ENCODE measurements at regions not wholly inside any gene's neighbourhood (a gene's known extent, or its start where the extent isn't known, plus 50 kb on each side); places are given as distances from the start of the nearest gene placed in this dataset.

DNA sequence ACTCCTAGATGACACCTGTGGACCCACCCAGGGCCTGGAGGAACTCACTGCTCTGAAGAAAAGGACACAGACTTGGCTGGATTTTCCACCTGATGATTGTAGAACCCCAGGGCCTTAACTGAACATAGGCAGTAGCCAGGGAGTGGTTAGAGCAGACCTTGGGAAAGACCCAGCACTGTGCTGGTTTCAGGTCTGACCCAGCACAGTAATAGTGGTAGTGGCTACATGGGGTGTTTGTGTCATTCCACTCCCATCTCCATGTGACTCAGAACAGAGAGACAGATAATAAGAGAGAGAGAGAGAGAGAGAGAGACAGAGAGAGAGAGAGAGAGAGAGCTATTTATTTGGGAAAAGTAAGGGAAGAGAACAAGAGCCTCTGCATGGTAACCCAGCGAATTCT lies 239.1 kb upstream of the MEOX2 start:
- TF ChIP-seq, protein P1, sequence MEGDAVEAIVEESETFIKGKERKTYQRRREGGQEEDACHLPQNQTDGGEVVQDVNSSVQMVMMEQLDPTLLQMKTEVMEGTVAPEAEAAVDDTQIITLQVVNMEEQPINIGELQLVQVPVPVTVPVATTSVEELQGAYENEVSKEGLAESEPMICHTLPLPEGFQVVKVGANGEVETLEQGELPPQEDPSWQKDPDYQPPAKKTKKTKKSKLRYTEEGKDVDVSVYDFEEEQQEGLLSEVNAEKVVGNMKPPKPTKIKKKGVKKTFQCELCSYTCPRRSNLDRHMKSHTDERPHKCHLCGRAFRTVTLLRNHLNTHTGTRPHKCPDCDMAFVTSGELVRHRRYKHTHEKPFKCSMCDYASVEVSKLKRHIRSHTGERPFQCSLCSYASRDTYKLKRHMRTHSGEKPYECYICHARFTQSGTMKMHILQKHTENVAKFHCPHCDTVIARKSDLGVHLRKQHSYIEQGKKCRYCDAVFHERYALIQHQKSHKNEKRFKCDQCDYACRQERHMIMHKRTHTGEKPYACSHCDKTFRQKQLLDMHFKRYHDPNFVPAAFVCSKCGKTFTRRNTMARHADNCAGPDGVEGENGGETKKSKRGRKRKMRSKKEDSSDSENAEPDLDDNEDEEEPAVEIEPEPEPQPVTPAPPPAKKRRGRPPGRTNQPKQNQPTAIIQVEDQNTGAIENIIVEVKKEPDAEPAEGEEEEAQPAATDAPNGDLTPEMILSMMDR (IDR thresholded peaks at IDR 0.05; ENCODE audit: low read depth, low read length), result no peak
- no peak for DNase-seq (ENCODE audit: extremely low read depth, low read depth)

DNA sequence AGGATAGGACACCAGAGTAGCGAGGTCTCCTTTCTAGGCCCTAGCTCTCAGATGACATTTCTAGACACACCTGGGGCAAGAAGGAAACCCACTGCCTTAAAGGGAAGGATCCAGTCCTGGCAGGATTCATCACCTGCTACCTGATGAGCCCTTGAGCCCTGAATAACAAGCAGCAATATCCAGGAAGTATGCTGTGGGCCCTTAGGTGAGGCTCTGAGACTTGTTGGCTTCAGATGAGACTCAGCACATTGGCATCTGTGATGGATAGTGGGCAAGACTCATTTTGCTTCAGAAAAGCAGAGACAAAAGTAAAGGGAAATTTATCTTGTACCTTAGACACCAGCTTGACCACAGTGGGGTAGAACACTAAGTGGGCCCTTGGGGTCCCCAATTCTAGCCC lies 238.4 kb upstream of the MEOX2 start:
- no peak for DNase-seq (ENCODE audit: extremely low read depth, low read depth)
- TF ChIP-seq, protein P1 (IDR thresholded peaks at IDR 0.05; ENCODE audit: low read depth, low read length), result no peak

GRCh38 chr7:15922002-15922401 lies 235.5 kb upstream of the MEOX2 start:
- TF ChIP-seq, protein P1 (IDR thresholded peaks at IDR 0.05; ENCODE audit: low read depth, low read length), result no peak
- DNase-seq (ENCODE audit: extremely low read depth, low read depth), result no peak

DNA sequence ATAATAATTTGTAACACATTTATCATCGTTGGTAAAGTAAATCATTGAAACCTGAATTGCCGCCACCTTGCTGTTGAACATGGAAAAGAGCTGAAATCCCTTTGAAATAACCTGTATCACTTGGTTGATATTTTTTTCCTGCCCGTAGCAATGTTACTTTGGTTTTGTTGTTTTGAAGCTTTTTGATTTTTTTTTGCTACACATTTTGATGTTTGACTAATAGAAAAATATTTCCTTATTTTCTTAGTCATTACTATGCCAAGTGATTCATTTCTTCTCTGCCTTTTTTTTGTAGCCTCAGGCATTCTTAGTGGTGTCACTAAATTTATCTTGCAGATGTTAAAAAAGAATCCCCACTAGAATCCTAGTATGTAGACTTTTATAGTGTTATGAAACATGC lies 235.1 kb upstream of the MEOX2 start:
- TF ChIP-seq, protein P1 (IDR thresholded peaks at IDR 0.05; ENCODE audit: low read depth, low read length), result no peak
- no peak for DNase-seq (ENCODE audit: extremely low read depth, low read depth)

GRCh38 chr7:15920953-15921352 lies 234.5 kb upstream of the MEOX2 start:
- no peak for DNase-seq (ENCODE audit: extremely low read depth, low read depth)
- TF ChIP-seq, protein P1 (IDR thresholded peaks at IDR 0.05; ENCODE audit: low read depth, low read length), result no peak

DNA sequence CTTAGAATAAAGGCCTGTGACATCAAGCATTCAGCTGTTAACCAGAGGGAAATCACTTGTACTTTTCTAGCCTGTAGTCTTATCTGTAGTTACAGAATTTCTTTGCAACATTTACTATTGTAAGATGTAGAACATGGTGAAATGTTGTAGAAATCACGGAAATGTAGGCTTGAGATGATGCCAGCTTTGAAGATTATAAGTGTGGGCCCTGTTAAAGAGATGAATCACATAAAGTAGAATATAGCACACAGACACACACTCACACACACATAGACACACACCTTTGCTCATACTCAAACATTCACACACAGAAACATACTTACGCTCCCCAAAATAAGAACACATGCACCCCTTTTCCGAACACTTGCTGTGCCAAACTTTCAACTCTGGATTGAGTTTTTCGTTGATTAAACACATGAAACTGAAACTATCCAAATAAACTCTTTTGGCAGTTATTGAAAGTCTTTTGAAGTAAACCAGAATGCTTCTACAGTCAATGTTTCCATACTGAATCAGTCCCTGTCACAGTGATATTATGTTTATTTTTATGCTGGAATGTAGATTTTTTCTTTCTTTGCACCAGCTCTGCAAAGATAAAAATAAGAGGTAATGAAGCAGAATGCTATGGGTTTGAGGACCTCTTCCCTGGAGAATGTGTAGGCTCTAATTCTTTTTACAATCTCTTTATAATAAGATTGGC lies 230.3 kb upstream of the MEOX2 start:
- TF ChIP-seq, protein P1 (IDR thresholded peaks at IDR 0.05; ENCODE audit: low read depth, low read length), result no peak
- DNase-seq (ENCODE audit: extremely low read depth, low read depth), result no peak

- TF ChIP-seq, protein P1 (IDR thresholded peaks at IDR 0.05; ENCODE audit: low read depth, low read length), result no peak
- DNase-seq (ENCODE audit: extremely low read depth, low read depth), result no peak
These were observed 229.3 kb upstream of the MEOX2 start for GRCh38 chr7:15915686-15916293.
